Loucy (cell line): ENCODE measurements at regions not wholly inside any gene's neighbourhood (a gene's known extent, or its start where the extent isn't known, plus 50 kb on each side); places are given as distances from the start of the nearest gene placed in this dataset.
A peak's percentile ranks its signal among the peaks of the same experiment; 100 is the strongest.

Experiments used
- H2AFZ ChIP-seq: fragments of 200-600 bp; sonication (generic); 2 replicates; pipeline ENCODE4 v1.6.0; 2016; ENCODE audit warnings: antibody characterized with exemption, mild to moderate bottlenecking, low read length, moderate library complexity
- H3F3A ChIP-seq: fragments of 200-600 bp; 2 replicates; pipeline ENCODE4 v1.6.0; 2016; ENCODE audit warnings: antibody characterized with exemption, low read depth, mild to moderate bottlenecking
- H3K27me3 ChIP-seq: fragments of 200-600 bp; sonication (generic); 2 replicates; pipeline ENCODE4 v1.6.1; 2014; ENCODE audit warnings: low read length, mild to moderate bottlenecking; ENCODE audit not compliant: insufficient read depth, poor library complexity, severe bottlenecking
- H3K36me3 ChIP-seq: fragments of 200-600 bp; sonication (generic); 2 replicates; pipeline ENCODE4 v1.6.1; 2016; ENCODE audit warnings: low read length; ENCODE audit not compliant: insufficient read depth
- H3K4me1 ChIP-seq: fragments of 200-600 bp; sonication (generic); 2 replicates; pipeline ENCODE4 v1.5.1; 2014; ENCODE audit warnings: low read length, mild to moderate bottlenecking; ENCODE audit not compliant: insufficient read depth, poor library complexity, severe bottlenecking
- H3K4me2 ChIP-seq: fragments of 200-600 bp; sonication (generic); 2 replicates; pipeline ENCODE4 v1.6.0; 2014; ENCODE audit warnings: antibody characterized with exemption, low read length, low read depth, mild to moderate bottlenecking; ENCODE audit not compliant: poor library complexity, severe bottlenecking
- H3K4me3 ChIP-seq: fragments of 200-600 bp; sonication (generic); 2 replicates; pipeline ENCODE4 v1.5.1; 2014; ENCODE audit warnings: low read length, mild to moderate bottlenecking, mixed read lengths; ENCODE audit not compliant: poor library complexity, severe bottlenecking
- H3K79me2 ChIP-seq: fragments of 200-600 bp; sonication (generic); 2 replicates; pipeline ENCODE4 v1.6.1; 2014; ENCODE audit warnings: low read length; ENCODE audit not compliant: insufficient read depth
- H3K9ac ChIP-seq: fragments of 200-600 bp; sonication (generic); 2 replicates; pipeline ENCODE4 v1.6.0; 2014; ENCODE audit warnings: mild to moderate bottlenecking, low read depth, low read length, moderate library complexity; ENCODE audit not compliant: poor library complexity, severe bottlenecking
- H3K9me2 ChIP-seq: fragments of 200-600 bp; sonication (generic); replicated peaks from 2 replicates; pipeline ENCODE4 v1.6.1; 2016; ENCODE audit warnings: low read depth, low read length, mixed read lengths
- H3K9me3 ChIP-seq: fragments of 200-600 bp; sonication (generic); 2 replicates; pipeline ENCODE4 v1.6.1; 2014; ENCODE audit warnings: mild to moderate bottlenecking, antibody characterized with exemption, low read length, low read depth; ENCODE audit not compliant: insufficient read depth
- H4K20me1 ChIP-seq: fragments of 200-600 bp; sonication (generic); 2 replicates; pipeline ENCODE4 v1.6.0; 2014; ENCODE audit warnings: antibody characterized with exemption, low read length, mild to moderate bottlenecking; ENCODE audit not compliant: insufficient read depth, poor library complexity, severe bottlenecking
- CTCF ChIP-seq: fragments of 200-600 bp; sonication (generic); conservative IDR thresholded peaks from 2 replicates; pipeline ENCODE4 v1.5.1; 2014; ENCODE audit warnings: mild to moderate bottlenecking, antibody characterized with exemption, low read length
- EZH2phosphoT487 ChIP-seq: fragments of 200-600 bp; IDR thresholded peaks from 2 replicates; pipeline ENCODE4 v1.6.1; 2018; ENCODE audit warnings: antibody characterized with exemption, mild to moderate bottlenecking, moderate library complexity, borderline replicate concordance

GRCh38 chr5:99644822-99645221 lies 716.0 kb upstream of the CHD1 start:
- Histone ChIP-seq H3K4me2 (no peak overlapping the region), H3F3A (no peaks in the 10 kb centered on the region), H3K36me3 (no peaks in the 10 kb centered on the region), H4K20me1 (no peaks in the 10 kb centered on the region), H3K79me2 (no peaks in the 10 kb centered on the region), H3K27me3 (no peaks in the 10 kb centered on the region), H3K9me3 (no peaks in the 10 kb centered on the region), H3K9me2 (no peaks in the 10 kb centered on the region), H3K4me3 (no peak overlapping the region), H3K4me1 (no peaks in the 10 kb centered on the region), H3K9ac (no peak overlapping the region), H2AFZ (no peak overlapping the region)
- no peak for TF ChIP-seq EZH2phosphoT487
- no peak for TF ChIP-seq CTCF

GRCh38 chr5:99640646-99641045 lies 711.8 kb upstream of the CHD1 start:
- H3K27me3 ChIP-seq: no peaks in the 10 kb centered on the region
- H3K4me1 ChIP-seq: no peaks in the 10 kb centered on the region
- no peak overlapping the region for H2AFZ ChIP-seq
- no peak overlapping the region for H3K9ac ChIP-seq
- no peak overlapping the region for H3K4me2 ChIP-seq
- TF ChIP-seq CTCF (no peak), EZH2phosphoT487 (no peak)
- no peaks in the 10 kb centered on the region for H3K9me2 ChIP-seq
- no peak overlapping the region for H3K4me3 ChIP-seq
- no peaks in the 10 kb centered on the region for H3F3A ChIP-seq
- H4K20me1 ChIP-seq: no peaks in the 10 kb centered on the region
- H3K79me2 ChIP-seq: no peaks in the 10 kb centered on the region
- no peaks in the 10 kb centered on the region for H3K36me3 ChIP-seq
- H3K9me3 ChIP-seq: no peaks in the 10 kb centered on the region

GRCh38 chr5:99639905-99640304 lies 711.1 kb upstream of the CHD1 start:
- Histone ChIP-seq H4K20me1 (no peaks in the 10 kb centered on the region), H3K4me1 (no peaks in the 10 kb centered on the region), H3K9me2 (no peaks in the 10 kb centered on the region), H3K36me3 (no peaks in the 10 kb centered on the region), H3K9ac (no peak overlapping the region), H3F3A (no peaks in the 10 kb centered on the region), H3K27me3 (no peaks in the 10 kb centered on the region), H3K79me2 (no peaks in the 10 kb centered on the region), H2AFZ (0 out of 2 replicates have a peak overlapping the region, but pooled peaks have one; percentile 27), H3K4me3 (no peak overlapping the region), H3K4me2 (no peak overlapping the region), H3K9me3 (no peaks in the 10 kb centered on the region)
- no peak for TF ChIP-seq CTCF
- no peak for TF ChIP-seq EZH2phosphoT487
